HL-60 (cell line): ENCODE measurements at regions not wholly inside any gene's neighbourhood (a gene's known extent, or its start where the extent isn't known, plus 50 kb on each side); places are given as distances from the start of the nearest gene placed in this dataset.

Source experiments
- DNase-seq, 2 experiments: peaks; one replicate each; pipeline ENCODE4 v3.0.0-alpha.2; 2010 to 2020; ENCODE audit warnings: low read depth in 1 of 2, low spot score in 1 of 2
- H3K27ac ChIP-seq: fragments of 250-450 bp; sonication (Bioruptor Pico); replicated peaks from 2 replicates; pipeline ENCODE4 v1.5.1; 2020; ENCODE audit warnings: mild to moderate bottlenecking, moderate library complexity
- H3K27me3 ChIP-seq: fragments of 250-450 bp; sonication (Bioruptor Pico); 2 replicates; pipeline ENCODE4 v1.5.1; 2021; ENCODE audit warnings: mild to moderate bottlenecking, moderate library complexity; ENCODE audit not compliant: insufficient read depth, poor library complexity, severe bottlenecking
- H3K4me3 ChIP-seq: replicated peaks from 2 replicates; pipeline ENCODE4 v1.5.1; 2011; ENCODE audit warnings: mild to moderate bottlenecking, control low read depth, low read length; ENCODE audit not compliant: insufficient read depth
- GABPA ChIP-seq: IDR thresholded peaks from 2 replicates; pipeline ENCODE4 v1.6.1; 2012; ENCODE audit warnings: low read depth
- POLR2AphosphoS5 ChIP-seq: IDR thresholded peaks from 2 replicates; pipeline ENCODE4 v1.6.1; 2012; ENCODE audit warnings: low read depth
- SPI1 ChIP-seq: IDR thresholded peaks from 2 replicates; pipeline ENCODE4 v1.6.1; 2012; ENCODE audit warnings: low read depth, mild to moderate bottlenecking, borderline replicate concordance
- TF ChIP-seq, protein P1 (sequence below): IDR thresholded peaks from 2 replicates; pipeline ENCODE4 v1.6.1; 2012; ENCODE audit warnings: low read depth; ENCODE audit not compliant: insufficient replicate concordance
- TF ChIP-seq, protein P2 (sequence below): IDR thresholded peaks from one replicate; pipeline ENCODE4 v1.5.1; 2011; ENCODE audit warnings: low read length, control low read depth, inconsistent platforms; ENCODE audit not compliant: insufficient read depth

DNA sequence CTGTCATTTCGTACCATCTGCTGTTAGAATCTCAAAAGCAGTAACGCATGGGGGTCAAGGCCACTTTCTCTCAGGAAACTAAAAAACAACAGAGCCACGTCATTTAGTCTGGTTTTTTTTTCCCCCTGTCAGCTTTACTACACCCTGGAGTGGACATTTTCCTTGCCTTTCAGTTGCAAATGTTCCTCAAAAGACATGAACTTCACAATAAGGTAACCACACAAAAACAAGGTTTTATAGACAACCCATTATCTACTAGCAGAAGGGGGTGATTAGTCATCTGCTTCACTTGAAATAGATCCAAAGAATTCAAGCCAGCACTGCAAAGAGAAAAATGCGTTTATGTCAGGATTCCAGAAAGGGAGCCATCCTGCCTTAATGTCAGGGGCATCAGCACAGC, 171.8 kb upstream of the CDIN1 start:
- Histone ChIP-seq H3K27me3 (no peaks in the 10 kb centered on the region), H3K4me3 (no peak overlapping the region), H3K27ac (no peak overlapping the region)
- no peak for DNase-seq
- TF ChIP-seq SPI1 (no peak), GABPA (no peak), POLR2AphosphoS5 (no peak)
- TF ChIP-seq, protein P1, sequence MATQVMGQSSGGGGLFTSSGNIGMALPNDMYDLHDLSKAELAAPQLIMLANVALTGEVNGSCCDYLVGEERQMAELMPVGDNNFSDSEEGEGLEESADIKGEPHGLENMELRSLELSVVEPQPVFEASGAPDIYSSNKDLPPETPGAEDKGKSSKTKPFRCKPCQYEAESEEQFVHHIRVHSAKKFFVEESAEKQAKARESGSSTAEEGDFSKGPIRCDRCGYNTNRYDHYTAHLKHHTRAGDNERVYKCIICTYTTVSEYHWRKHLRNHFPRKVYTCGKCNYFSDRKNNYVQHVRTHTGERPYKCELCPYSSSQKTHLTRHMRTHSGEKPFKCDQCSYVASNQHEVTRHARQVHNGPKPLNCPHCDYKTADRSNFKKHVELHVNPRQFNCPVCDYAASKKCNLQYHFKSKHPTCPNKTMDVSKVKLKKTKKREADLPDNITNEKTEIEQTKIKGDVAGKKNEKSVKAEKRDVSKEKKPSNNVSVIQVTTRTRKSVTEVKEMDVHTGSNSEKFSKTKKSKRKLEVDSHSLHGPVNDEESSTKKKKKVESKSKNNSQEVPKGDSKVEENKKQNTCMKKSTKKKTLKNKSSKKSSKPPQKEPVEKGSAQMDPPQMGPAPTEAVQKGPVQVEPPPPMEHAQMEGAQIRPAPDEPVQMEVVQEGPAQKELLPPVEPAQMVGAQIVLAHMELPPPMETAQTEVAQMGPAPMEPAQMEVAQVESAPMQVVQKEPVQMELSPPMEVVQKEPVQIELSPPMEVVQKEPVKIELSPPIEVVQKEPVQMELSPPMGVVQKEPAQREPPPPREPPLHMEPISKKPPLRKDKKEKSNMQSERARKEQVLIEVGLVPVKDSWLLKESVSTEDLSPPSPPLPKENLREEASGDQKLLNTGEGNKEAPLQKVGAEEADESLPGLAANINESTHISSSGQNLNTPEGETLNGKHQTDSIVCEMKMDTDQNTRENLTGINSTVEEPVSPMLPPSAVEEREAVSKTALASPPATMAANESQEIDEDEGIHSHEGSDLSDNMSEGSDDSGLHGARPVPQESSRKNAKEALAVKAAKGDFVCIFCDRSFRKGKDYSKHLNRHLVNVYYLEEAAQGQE = no peak
- TF ChIP-seq, protein P2, sequence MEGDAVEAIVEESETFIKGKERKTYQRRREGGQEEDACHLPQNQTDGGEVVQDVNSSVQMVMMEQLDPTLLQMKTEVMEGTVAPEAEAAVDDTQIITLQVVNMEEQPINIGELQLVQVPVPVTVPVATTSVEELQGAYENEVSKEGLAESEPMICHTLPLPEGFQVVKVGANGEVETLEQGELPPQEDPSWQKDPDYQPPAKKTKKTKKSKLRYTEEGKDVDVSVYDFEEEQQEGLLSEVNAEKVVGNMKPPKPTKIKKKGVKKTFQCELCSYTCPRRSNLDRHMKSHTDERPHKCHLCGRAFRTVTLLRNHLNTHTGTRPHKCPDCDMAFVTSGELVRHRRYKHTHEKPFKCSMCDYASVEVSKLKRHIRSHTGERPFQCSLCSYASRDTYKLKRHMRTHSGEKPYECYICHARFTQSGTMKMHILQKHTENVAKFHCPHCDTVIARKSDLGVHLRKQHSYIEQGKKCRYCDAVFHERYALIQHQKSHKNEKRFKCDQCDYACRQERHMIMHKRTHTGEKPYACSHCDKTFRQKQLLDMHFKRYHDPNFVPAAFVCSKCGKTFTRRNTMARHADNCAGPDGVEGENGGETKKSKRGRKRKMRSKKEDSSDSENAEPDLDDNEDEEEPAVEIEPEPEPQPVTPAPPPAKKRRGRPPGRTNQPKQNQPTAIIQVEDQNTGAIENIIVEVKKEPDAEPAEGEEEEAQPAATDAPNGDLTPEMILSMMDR = no peak

DNA sequence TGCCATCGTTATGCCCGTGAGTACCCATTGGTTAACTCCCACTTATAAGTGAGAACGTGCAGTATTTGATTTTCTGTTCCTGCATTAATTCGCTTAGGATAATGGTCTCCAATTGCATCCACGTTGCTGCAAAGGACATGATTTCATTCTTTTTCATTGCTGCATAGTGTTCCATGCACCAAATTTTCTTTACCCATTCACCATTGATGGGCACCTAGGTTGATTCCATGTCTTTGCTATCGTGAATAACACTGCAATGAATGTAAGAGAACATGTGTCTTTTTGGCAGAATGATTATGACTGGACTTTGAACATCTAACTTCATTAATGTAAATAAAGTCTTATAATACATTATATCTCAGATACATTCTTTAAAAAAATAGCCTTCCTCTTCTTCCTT, 169.6 kb upstream of the CDIN1 start:
- no peak for DNase-seq
- TF ChIP-seq POLR2AphosphoS5 (no peak), SPI1 (no peak), GABPA (no peak)
- TF ChIP-seq, protein P2 = no peak
- TF ChIP-seq, protein P1 = no peak
- Histone ChIP-seq H3K4me3 (no peak overlapping the region), H3K27me3 (no peaks in the 10 kb centered on the region), H3K27ac (no peak overlapping the region)

DNA sequence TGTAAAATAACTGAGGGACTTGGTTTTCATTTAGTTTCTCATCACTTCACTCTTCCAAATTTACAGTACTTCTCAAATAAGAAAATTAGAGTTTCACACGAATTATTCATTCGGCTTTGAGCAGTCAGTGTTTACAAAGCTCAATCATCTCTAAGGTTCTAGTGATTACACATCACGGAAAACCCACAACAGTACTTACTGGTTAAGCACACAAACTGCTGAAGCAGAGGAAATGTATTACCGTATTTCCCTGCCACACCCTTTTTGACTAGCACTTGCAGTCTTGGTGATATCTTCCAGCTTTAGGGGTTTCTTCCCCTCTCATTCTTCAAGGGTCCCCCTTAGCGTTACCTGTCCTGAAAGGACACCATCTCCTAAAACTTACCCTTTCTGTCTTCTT, 164.8 kb upstream of the CDIN1 start:
- H3K4me3 ChIP-seq = no peak overlapping the region
- H3K27ac ChIP-seq = no peak overlapping the region
- H3K27me3 ChIP-seq = no peaks in the 10 kb centered on the region
- TF ChIP-seq, protein P2 = no peak
- TF ChIP-seq SPI1 (no peak), POLR2AphosphoS5 (no peak), GABPA (no peak)
- TF ChIP-seq, protein P1 = no peak
- no peak for DNase-seq
